GM18868 (cell line): ENCODE measurements at regions not wholly inside any gene's neighbourhood (a gene's known extent, or its start where the extent isn't known, plus 50 kb on each side); places are given as distances from the start of the nearest gene placed in this dataset.
A peak's percentile ranks its signal among the peaks of the same experiment; 100 is the strongest.

Source experiments
- ATAC-seq: cut with Tn5 transposase; IDR thresholded peaks from one replicate; pipeline ENCODE4 v1.9.1; 2021; ENCODE audit warnings: mild to moderate bottlenecking, moderate library complexity; ENCODE audit not compliant: unreplicated experiment

DNA sequence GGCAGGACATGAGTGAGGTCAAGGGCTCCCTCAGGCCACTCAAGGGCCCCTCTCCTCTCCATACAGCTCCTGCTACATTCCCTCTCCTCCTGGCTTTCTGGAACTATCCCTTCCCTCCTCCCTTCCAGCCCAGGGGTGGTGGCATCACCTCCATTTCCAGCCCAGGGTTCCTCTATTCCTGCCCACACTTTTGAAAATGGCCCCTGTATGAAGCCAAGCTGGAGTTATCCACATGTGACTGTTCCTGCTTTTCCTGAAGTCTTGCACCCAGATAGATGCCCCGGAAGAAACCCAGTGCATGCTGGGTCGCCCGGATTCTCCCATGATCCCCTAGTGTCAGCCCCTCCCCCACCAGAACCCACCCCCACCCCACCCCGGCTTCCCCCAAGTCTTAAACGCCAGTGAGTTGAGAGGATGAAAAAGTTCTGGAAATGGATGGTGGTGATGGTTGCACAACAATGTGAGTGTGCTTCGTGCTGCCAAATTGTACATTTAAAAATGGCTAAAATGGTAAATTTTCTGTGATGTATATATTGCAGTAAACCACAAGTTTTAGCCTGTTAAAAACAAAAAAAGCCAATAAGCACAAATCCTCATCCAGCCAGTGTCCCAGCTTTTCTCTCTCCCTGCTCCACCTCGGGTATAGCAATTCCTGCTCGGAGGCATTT, 136.9 kb downstream of the SCARB1 start:
- no peak for ATAC-seq

DNA sequence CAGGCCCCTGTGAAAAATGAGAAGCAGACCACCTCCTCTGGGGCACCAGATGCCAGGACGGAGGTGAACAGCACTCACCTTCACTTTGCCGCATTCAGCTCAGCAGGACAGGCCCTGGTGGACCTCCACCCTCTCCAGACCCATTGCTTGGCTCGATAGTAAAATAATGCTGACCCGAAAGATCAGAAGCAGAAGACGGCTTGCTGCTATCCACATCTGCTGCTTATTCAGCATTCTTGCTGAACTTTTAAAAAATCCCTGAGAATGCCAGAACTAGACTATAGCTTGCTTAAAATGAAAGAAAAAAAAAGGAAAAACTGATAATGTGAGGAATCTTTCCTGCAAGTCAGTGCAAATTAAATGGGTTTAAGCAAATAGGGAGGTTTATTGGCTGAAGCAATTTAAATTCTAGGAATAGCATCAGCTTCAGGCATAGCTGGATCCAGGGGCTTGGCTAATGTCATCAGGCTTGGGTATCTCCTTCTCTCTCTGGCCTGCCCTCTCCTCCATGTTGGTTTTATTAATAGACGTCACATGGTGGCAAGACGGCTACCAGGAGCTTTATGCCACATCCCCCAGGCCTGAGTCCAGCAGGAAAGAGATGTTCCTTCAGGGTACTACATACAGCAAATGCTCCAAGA, 137.9 kb downstream of the SCARB1 start:
- no peak for ATAC-seq

GRCh38 chr12:124725099-124725498, 138.6 kb downstream of the SCARB1 start:
- no peak for ATAC-seq

DNA sequence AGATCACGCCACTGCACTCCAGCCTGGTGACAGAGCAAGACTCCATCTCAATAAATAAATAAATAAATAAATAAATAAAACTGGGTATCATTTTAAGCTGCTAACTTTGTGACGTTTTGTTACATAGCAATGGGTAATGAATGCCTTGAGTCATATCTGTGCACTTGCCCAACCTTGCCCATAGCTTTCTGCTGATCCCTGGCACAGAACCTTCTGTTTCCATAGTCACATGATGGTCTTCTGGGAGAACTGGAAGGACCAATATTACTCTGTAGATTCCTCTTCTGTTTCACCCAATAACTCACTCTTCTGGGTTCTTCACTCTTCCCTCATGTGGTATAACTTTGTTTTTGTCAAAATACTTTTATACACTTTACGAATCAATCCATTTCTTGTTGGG, 140.8 kb downstream of the SCARB1 start:
- ATAC-seq: no peak

DNA sequence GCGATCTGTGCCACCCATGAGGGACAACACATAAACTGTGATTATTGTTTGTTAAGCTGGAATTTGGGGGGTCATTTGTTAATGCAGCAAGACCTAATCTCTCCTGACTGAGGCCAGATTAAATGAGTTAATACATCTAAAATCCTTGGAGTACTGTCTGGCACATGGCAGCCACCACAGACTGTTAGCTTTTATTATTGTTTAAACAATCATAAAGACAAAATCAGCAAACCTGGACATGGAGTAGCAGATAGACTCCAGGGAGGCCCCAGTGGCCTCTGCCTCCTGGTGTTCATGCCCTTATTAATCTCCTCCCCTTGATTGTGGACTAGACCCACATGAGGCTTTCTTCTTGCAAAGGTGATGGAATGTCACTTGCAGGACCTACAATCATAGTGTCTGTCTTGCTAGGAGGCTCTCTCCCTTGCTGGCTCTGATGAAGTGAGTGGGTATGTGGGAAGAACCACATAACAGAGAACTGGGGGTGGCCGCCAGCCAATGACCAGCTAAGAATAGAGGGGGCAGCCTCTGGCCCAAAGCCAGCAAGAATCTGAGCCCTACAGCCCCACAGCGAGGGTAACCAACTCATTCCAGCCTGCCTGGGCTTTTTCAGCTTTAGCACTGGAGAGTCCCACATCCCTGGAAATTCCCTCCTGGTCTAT, 142.0 kb downstream of the SCARB1 start:
- ATAC-seq: no peak

DNA sequence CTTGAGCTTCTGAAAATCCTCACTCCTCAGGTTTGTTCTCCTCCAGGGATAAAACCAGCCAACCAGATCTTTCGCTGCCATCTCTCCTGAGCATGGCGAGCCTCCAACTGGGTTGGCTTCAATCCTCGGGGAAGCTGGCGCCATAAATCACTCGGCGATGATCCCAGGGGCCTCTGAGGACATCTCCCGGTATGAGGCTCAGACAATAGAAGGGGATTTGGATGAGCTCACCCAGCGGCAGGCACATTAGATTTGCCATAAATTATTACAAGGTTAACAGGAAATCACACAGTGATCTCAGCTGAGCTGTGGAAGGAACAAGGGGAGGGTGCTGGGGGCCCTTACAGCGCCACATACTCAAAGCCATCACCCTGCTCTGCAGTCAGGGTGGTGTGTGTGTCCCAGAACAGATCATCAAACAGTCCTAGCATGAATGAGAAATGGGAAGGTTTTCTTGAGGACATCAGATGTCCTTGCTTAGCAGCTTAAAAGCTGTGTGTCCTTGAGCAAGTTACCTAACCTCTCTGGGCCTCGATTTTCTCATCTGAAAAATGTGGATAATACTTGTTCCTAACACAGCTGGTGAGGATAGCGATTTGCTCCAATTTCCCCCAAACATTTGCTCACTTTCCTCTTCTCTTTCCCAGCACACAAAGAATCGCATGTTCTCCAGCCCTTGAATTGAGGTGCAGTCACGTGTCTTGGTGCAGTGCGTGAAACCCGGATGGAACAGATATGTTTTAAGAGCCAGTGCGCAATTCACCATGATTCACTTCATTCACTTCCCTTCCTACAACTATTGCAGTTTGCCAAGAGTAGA, 142.8 kb downstream of the SCARB1 start:
- no peak for ATAC-seq

DNA sequence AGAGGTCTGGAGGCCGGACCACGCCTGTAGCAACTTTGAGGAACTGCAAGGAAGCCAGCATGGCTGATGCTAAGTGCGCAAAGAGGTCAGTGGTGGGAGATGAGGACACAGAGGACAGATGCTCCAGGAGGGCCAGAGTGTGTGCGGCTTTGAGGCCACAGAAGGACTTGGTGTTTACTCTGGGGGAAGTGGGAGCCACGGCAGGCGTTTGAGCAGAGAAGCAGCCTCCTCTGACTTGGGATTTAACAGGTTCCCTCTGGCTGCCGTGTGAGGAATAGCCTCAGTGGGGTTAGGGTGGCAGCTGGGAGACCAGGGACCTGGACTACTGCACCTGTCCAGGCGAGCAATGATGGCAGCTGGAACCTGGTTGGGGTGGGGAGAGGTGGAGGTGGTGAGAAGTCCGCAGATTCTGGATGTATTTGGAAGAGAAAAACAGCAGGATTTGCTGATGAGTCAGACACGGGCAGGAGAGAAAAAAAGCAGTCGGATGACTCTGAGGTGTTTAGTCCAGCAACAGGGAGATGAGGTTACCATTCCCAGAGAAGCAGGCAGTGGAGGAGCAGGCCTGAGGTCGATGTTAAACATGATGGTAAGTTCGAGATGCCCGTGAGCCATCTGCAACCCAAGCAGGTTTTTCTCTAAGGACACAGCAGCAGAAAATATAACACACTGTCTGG, 143.5 kb downstream of the SCARB1 start:
- ATAC-seq: no peak

- no peak for ATAC-seq
Measured at GRCh38 chr12:124719231-124719630, 144.4 kb downstream of the SCARB1 start.

DNA sequence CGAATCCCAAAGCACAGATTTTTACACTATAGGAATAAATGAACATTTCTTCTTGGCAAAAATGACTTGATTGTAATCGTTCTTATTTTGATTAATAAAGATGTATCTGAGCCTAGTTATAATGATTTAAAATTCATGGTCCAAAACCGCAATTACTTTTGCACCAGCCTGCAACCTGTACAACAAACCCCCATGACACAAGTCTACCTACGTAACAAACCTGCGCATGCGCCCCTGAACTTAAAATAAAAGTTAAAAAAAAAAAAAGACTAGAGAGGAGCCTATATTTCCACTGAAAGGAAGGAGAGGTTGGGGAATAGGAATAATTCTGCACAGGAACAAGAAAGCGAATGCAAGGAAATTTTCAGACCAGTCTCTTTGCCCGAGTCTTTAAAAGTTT, 145.2 kb downstream of the SCARB1 start:
- no peak for ATAC-seq

DNA sequence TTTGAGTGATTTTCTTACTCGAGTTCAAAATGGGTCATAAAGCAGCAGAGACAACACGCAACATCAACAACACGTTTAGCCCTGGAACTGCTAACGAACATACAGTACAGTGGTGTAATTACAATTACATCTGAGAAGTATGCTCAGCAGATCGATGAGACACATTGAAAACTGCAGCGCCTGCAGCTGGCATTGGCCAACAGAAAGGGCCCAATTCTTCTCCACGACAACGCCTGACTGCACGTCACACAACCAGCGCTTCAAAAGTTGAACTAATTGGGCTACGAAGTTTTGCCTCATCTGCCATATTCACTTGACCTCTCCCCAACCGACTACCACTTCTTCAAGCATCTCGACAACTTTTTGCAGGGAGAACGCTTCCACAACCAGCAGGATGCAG, 145.6 kb downstream of the SCARB1 start:
- no peak for ATAC-seq

DNA sequence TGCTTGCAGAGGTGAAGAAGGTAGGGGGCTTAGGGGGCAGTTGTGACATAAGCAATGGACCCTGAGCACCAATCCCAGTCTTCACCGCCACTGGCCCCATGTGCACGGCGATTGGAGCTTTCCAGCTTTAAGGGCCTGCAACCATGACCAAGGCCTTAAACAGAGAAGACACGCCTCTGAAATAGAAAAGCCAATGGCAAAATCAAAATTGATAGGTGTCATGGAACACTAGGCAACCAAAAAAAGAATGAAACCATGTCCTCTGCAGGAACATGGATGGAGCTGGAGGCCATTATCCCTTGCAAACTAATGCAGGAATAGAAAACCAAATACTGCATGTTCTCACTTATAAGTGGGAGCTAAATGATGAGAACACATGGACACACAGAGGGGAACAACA, 146.3 kb downstream of the SCARB1 start:
- ATAC-seq: no peak

- no peak for ATAC-seq
Measured at GRCh38 chr12:124716208-124717130, 147.2 kb downstream of the SCARB1 start.

- no peak for ATAC-seq
Measured at GRCh38 chr12:124715121-124715990, 147.9 kb upstream of the NCOR2 start.

GRCh38 chr12:124713436-124714082, 146.1 kb upstream of the NCOR2 start:
- ATAC-seq: peak; percentile 85

GRCh38 chr12:124713041-124713435, 145.6 kb upstream of the NCOR2 start:
- peak; percentile 25 for ATAC-seq

GRCh38 chr12:124711344-124711743, 143.9 kb upstream of the NCOR2 start:
- ATAC-seq: no peak

GRCh38 chr12:124709722-124710687, 142.6 kb upstream of the NCOR2 start:
- ATAC-seq: no peak
